Mesendoderm (in vitro differentiated cells): ENCODE measurements at regions not wholly inside any gene's neighbourhood (a gene's known extent, or its start where the extent isn't known, plus 50 kb on each side); places are given as distances from the start of the nearest gene placed in this dataset.

Source experiments
- DNase-seq: peaks from one replicate; pipeline ENCODE4 v3.0.0; 2013
- H2AK5ac ChIP-seq: 2 replicates; pipeline ENCODE4 v1.6.1; 2013; ENCODE audit warnings: low read length, inconsistent platforms
- H2BK120ac ChIP-seq: 2 replicates; pipeline ENCODE4 v1.6.1; 2013; ENCODE audit warnings: low read depth, mild to moderate bottlenecking, low read length, moderate library complexity, mixed read lengths
- H2BK15ac ChIP-seq: replicated peaks from 2 replicates; pipeline ENCODE4 v1.6.1; 2013; ENCODE audit warnings: low read depth, mild to moderate bottlenecking, moderate library complexity
- H2BK5ac ChIP-seq: 2 replicates; pipeline ENCODE4 v1.6.1; 2013; ENCODE audit warnings: low read length, inconsistent platforms
- H3K18ac ChIP-seq: 2 replicates; pipeline ENCODE4 v1.6.1; 2013; ENCODE audit warnings: mild to moderate bottlenecking, low read length, mixed read lengths
- H3K23ac ChIP-seq: one replicate; pipeline ENCODE4 v1.6.1; 2013; ENCODE audit warnings: low read length
- H3K27ac ChIP-seq: 2 replicates; pipeline ENCODE4 v1.5.1; 2013; ENCODE audit warnings: low read depth, mild to moderate bottlenecking, inconsistent platforms, low read length, moderate library complexity
- H3K27me3 ChIP-seq: 2 replicates; pipeline ENCODE4 v1.6.1; 2013; ENCODE audit warnings: low read length, control low read depth, mild to moderate bottlenecking, inconsistent platforms; ENCODE audit not compliant: insufficient read depth, poor library complexity
- H3K36me3 ChIP-seq: 2 replicates; pipeline ENCODE4 v1.6.1; 2013; ENCODE audit warnings: low read length, inconsistent platforms; ENCODE audit not compliant: control insufficient read depth, insufficient read depth
- H3K4ac ChIP-seq: one replicate; pipeline ENCODE4 v1.6.1; 2013; ENCODE audit warnings: low read depth, mild to moderate bottlenecking, low read length, moderate library complexity
- H3K4me1 ChIP-seq: 2 replicates; pipeline ENCODE4 v1.6.1; 2013; ENCODE audit warnings: low read depth, low read length, inconsistent platforms; ENCODE audit not compliant: control insufficient read depth
- H3K4me2 ChIP-seq: 2 replicates; pipeline ENCODE4 v1.6.1; 2013; ENCODE audit warnings: low read length
- H3K4me3 ChIP-seq: 2 replicates; pipeline ENCODE4 v1.5.1; 2013; ENCODE audit warnings: mild to moderate bottlenecking, low read length
- H3K56ac ChIP-seq: one replicate; pipeline ENCODE4 v1.6.1; 2013; ENCODE audit warnings: low read length
- H3K79me1 ChIP-seq: 2 replicates; pipeline ENCODE4 v1.6.1; 2013; ENCODE audit warnings: low read length, inconsistent platforms
- H3K79me2 ChIP-seq: 2 replicates; pipeline ENCODE4 v1.6.1; 2013; ENCODE audit warnings: mild to moderate bottlenecking, low read length; ENCODE audit not compliant: control insufficient read depth, insufficient read depth
- H3K9ac ChIP-seq: 2 replicates; pipeline ENCODE4 v1.6.1; 2013; ENCODE audit warnings: low read length, inconsistent platforms
- H4K5ac ChIP-seq: one replicate; pipeline ENCODE4 v1.6.1; 2013; ENCODE audit warnings: low read length
- H4K8ac ChIP-seq: one replicate; pipeline ENCODE4 v1.6.1; 2013; ENCODE audit warnings: low read depth, mild to moderate bottlenecking, control low read depth, low read length, moderate library complexity
- WGBS: extraction: QIAGEN DNeasy Blood & Tissue Kit; methylation state at CpG from one replicate; pipeline ENCODE4 v1.1.7; 2013; ENCODE audit warnings: low lambda C conversion rate, missing lambda C conversion rate; ENCODE audit not compliant: insufficient coverage; ENCODE audit errors: extremely low coverage; 5-methylcytosine and 5-hydroxymethylcytosine counted together

- no peak overlapping the region for H2BK15ac ChIP-seq
- H3K4me3 ChIP-seq: no peak overlapping the region
- no peaks in the 10 kb centered on the region for H3K79me2 ChIP-seq
- H3K4ac ChIP-seq: no peak overlapping the region
- H2BK5ac ChIP-seq: no peak overlapping the region
- H3K27ac ChIP-seq: no peak overlapping the region
- H3K23ac ChIP-seq: no peak overlapping the region
- H3K36me3 ChIP-seq: no peaks in the 10 kb centered on the region
- no peak overlapping the region for H3K18ac ChIP-seq
- no peaks in the 10 kb centered on the region for H3K4me1 ChIP-seq
- H3K79me1 ChIP-seq: no peaks in the 10 kb centered on the region
- no peak overlapping the region for H2BK120ac ChIP-seq
- no peak overlapping the region for H3K56ac ChIP-seq
- no peak overlapping the region for H4K8ac ChIP-seq
- H3K9ac ChIP-seq: no peak overlapping the region
- H3K4me2 ChIP-seq: no peak overlapping the region
- no peak overlapping the region for H4K5ac ChIP-seq
- DNase-seq: no peak
- H3K27me3 ChIP-seq: no peaks in the 10 kb centered on the region
- H2AK5ac ChIP-seq: no peak overlapping the region
These were observed 139.9 kb upstream of the GAS1 start for GRCh38 chr9:87087197-87087596.

DNA sequence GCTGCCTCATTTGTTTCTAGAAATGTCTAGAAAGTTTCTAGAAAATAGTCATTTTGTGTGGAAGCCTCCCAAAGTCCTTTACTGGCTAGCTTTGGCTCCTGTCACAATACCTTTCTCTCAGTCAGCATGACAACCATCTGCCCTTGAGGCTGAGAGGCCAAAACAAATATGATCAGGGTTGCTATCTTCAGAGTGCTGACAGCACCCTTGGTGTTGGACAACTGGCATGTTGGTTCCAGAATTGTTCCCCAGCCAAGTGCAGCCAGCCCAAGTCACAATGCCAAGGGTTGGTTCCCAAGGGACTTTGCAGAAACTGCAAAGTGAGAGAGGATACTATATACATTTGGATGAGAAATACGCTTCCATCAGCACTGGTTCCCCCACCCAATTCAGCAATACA is 140.9 kb upstream of the GAS1 start:
- no peak overlapping the region for H2BK15ac ChIP-seq
- H3K9ac ChIP-seq: no peak overlapping the region
- H3K4me1 ChIP-seq: no peaks in the 10 kb centered on the region
- no peak overlapping the region for H2BK5ac ChIP-seq
- H2BK120ac ChIP-seq: no peak overlapping the region
- no peak overlapping the region for H3K56ac ChIP-seq
- H3K4me3 ChIP-seq: no peak overlapping the region
- no peak for DNase-seq
- no peak overlapping the region for H3K18ac ChIP-seq
- H3K23ac ChIP-seq: no peak overlapping the region
- no peak overlapping the region for H3K4ac ChIP-seq
- H3K4me2 ChIP-seq: no peak overlapping the region
- no peak overlapping the region for H4K5ac ChIP-seq
- H3K27ac ChIP-seq: no peak overlapping the region
- H3K79me2 ChIP-seq: no peaks in the 10 kb centered on the region
- H2AK5ac ChIP-seq: no peak overlapping the region
- no CpG with 5 or more reads among the region's 1 CpG for WGBS
- no peaks in the 10 kb centered on the region for H3K36me3 ChIP-seq
- H3K27me3 ChIP-seq: no peaks in the 10 kb centered on the region
- no peak overlapping the region for H4K8ac ChIP-seq
- no peaks in the 10 kb centered on the region for H3K79me1 ChIP-seq

- no peaks in the 10 kb centered on the region for H3K79me2 ChIP-seq
- H3K79me1 ChIP-seq: no peaks in the 10 kb centered on the region
- H3K4me2 ChIP-seq: no peak overlapping the region
- H4K8ac ChIP-seq: no peak overlapping the region
- no CpG with 5 or more reads among the region's 5 CpGs for WGBS
- no peaks in the 10 kb centered on the region for H3K4me1 ChIP-seq
- no peak overlapping the region for H2AK5ac ChIP-seq
- no peak overlapping the region for H3K18ac ChIP-seq
- H3K4me3 ChIP-seq: no peak overlapping the region
- H4K5ac ChIP-seq: no peak overlapping the region
- H3K23ac ChIP-seq: no peak overlapping the region
- H3K56ac ChIP-seq: no peak overlapping the region
- no peak overlapping the region for H3K4ac ChIP-seq
- no peak overlapping the region for H2BK5ac ChIP-seq
- no peak overlapping the region for H3K9ac ChIP-seq
- H3K36me3 ChIP-seq: no peaks in the 10 kb centered on the region
- DNase-seq: no peak
- H3K27ac ChIP-seq: no peak overlapping the region
- no peak overlapping the region for H2BK120ac ChIP-seq
- no peak overlapping the region for H2BK15ac ChIP-seq
- H3K27me3 ChIP-seq: no peaks in the 10 kb centered on the region
These were observed 141.5 kb upstream of the GAS1 start for GRCh38 chr9:87088621-87089365.

DNA sequence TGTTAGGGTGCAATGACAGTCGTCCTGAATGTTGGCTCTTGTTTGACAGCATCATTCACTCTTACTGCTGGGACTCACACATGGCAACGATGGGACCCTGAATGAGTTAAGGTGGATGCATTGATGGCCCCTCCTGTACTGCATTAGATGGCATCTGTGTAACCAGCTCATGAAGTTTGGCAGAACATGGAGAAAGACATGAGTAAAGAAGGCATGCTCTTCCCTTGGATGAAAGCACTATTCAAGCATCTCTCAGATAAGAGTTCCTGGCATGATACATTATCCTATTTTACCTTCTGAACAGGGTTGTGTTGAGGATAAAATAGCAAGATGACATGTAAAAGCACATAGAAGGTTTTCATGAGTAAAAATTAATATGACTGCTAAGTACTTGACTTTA is 142.2 kb upstream of the GAS1 start:
- Histone ChIP-seq H2BK120ac (no peak overlapping the region), H4K5ac (no peak overlapping the region), H3K27me3 (no peaks in the 10 kb centered on the region), H2AK5ac (no peak overlapping the region), H3K36me3 (no peaks in the 10 kb centered on the region), H3K27ac (no peak overlapping the region), H3K79me1 (no peaks in the 10 kb centered on the region), H3K4me3 (no peak overlapping the region), H2BK5ac (no peak overlapping the region), H3K4me2 (no peak overlapping the region), H3K56ac (no peak overlapping the region), H3K23ac (no peak overlapping the region), H4K8ac (no peak overlapping the region), H3K4me1 (no peaks in the 10 kb centered on the region), H3K18ac (no peak overlapping the region), H3K9ac (no peak overlapping the region), H3K4ac (no peak overlapping the region), H3K79me2 (no peaks in the 10 kb centered on the region), H2BK15ac (no peak overlapping the region)
- no peak for DNase-seq
- WGBS: no CpG with 5 or more reads among the region's 2 CpGs

GRCh38 chr9:87089929-87090328 is 142.6 kb upstream of the GAS1 start:
- no peak overlapping the region for H3K9ac ChIP-seq
- no peaks in the 10 kb centered on the region for H3K27me3 ChIP-seq
- H2BK5ac ChIP-seq: no peak overlapping the region
- H4K8ac ChIP-seq: no peak overlapping the region
- no peak overlapping the region for H2AK5ac ChIP-seq
- H3K36me3 ChIP-seq: no peaks in the 10 kb centered on the region
- H3K4me1 ChIP-seq: no peaks in the 10 kb centered on the region
- H2BK15ac ChIP-seq: no peak overlapping the region
- H3K23ac ChIP-seq: no peak overlapping the region
- no peak overlapping the region for H3K56ac ChIP-seq
- no peak overlapping the region for H3K4me2 ChIP-seq
- H4K5ac ChIP-seq: no peak overlapping the region
- H3K18ac ChIP-seq: no peak overlapping the region
- no peak for DNase-seq
- no peak overlapping the region for H2BK120ac ChIP-seq
- H3K4ac ChIP-seq: no peak overlapping the region
- no peak overlapping the region for H3K4me3 ChIP-seq
- no peaks in the 10 kb centered on the region for H3K79me2 ChIP-seq
- H3K79me1 ChIP-seq: no peaks in the 10 kb centered on the region
- no peak overlapping the region for H3K27ac ChIP-seq

- Histone ChIP-seq H2AK5ac (no peak overlapping the region), H3K79me2 (no peaks in the 10 kb centered on the region), H2BK120ac (no peak overlapping the region), H3K23ac (no peak overlapping the region), H3K36me3 (no peaks in the 10 kb centered on the region), H3K4me3 (no peak overlapping the region), H3K4me1 (no peaks in the 10 kb centered on the region), H2BK15ac (no peak overlapping the region), H3K4ac (no peak overlapping the region), H4K8ac (no peak overlapping the region), H2BK5ac (no peak overlapping the region), H3K27me3 (no peaks in the 10 kb centered on the region), H3K27ac (no peak overlapping the region), H4K5ac (no peak overlapping the region), H3K4me2 (no peak overlapping the region), H3K9ac (no peak overlapping the region), H3K79me1 (no peaks in the 10 kb centered on the region), H3K18ac (no peak overlapping the region), H3K56ac (no peak overlapping the region)
- DNase-seq: no peak
- no CpG with 5 or more reads among the region's 3 CpGs for WGBS
These were observed 146.5 kb upstream of the GAS1 start for GRCh38 chr9:87093777-87094176.
